Immature natural killer cell (primary cell): ENCODE measurements at regions not wholly inside any gene's neighbourhood (a gene's known extent, or its start where the extent isn't known, plus 50 kb on each side); places are given as distances from the start of the nearest gene placed in this dataset.

Source experiments
- DNase-seq, 3 donors: peaks; one replicate each; pipeline ENCODE4 v3.0.0; 2022; ENCODE audit warnings: mixed read lengths in 1 of 3
- H3K27ac Mint-ChIP-seq, 6 donors: one replicate each; pipeline ENCODE4 v1.8.0; 2020; ENCODE audit warnings: mixed read lengths in 6 of 6, mild to moderate bottlenecking in 5 of 6, inconsistent platforms in 4 of 6, moderate library complexity in 3 of 6
- H3K27me3 Mint-ChIP-seq, 3 donors: one replicate each; pipeline ENCODE4 v1.8.0; 2020 to 2021; ENCODE audit warnings: low read depth in 3 of 3, mild to moderate bottlenecking in 3 of 3, mixed read lengths in 3 of 3, moderate library complexity in 3 of 3, inconsistent platforms in 1 of 3
- H3K36me3 Mint-ChIP-seq, 3 donors: one replicate each; pipeline ENCODE4 v1.8.0; 2020; ENCODE audit warnings: mixed read lengths in 3 of 3, inconsistent platforms in 2 of 3, mild to moderate bottlenecking in 2 of 3
- H3K4me1 Mint-ChIP-seq, 2 donors: one replicate each; pipeline ENCODE4 v1.8.0; 2020; ENCODE audit warnings: inconsistent platforms in 2 of 2, mild to moderate bottlenecking in 2 of 2, mixed read lengths in 2 of 2, moderate library complexity in 1 of 2
- H3K4me3 Mint-ChIP-seq, 5 donors: one replicate each; pipeline ENCODE4 v1.8.0; 2020; ENCODE audit warnings: mild to moderate bottlenecking in 5 of 5, mixed read lengths in 5 of 5, inconsistent platforms in 3 of 5, moderate library complexity in 3 of 5
- H3K9me3 Mint-ChIP-seq, 6 donors: one replicate each; pipeline ENCODE4 v1.8.0; 2020; ENCODE audit warnings: mild to moderate bottlenecking in 6 of 6, mixed read lengths in 6 of 6, inconsistent platforms in 4 of 6, moderate library complexity in 3 of 6

GRCh38 chr3:147616998-147617619, 207.9 kb downstream of the ZIC1 start:
- no peaks in the 10 kb centered on the region for H3K4me1 Mint-ChIP-seq
- no peaks in the 10 kb centered on the region for H3K36me3 Mint-ChIP-seq
- no peak overlapping the region for H3K4me3 Mint-ChIP-seq
- DNase-seq: no peak
- H3K9me3 Mint-ChIP-seq: peaks cover 0 to 8% (median 2%) of the 10 kb centered on the region in 6 donors
- no peak overlapping the region for H3K27ac Mint-ChIP-seq
- H3K27me3 Mint-ChIP-seq: no peaks in the 10 kb centered on the region

DNA sequence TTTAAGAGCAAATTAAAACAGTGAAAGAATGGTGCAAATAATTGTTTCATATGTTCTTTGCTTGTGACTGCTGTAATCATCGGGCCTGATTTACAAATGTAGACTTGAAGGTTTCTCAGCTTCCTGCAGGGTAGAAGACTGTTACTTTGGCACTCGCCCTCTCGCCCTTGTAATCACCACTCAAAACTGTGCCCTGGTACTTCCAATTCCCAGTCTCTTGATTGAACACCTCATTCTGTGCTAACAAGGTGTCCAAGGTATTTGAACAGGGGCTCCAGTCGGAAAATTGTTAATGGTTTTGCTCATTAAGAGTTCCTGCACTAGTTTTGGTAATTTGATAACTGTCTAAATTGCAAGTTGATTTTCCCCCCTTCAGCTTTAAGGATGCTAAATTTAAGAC, 209.5 kb downstream of the ZIC1 start:
- Mint-ChIP-seq H3K9me3 (peaks cover 4 to 15% (median 9%) of the 10 kb centered on the region in 6 donors), H3K36me3 (peaks cover 0 to 4% (median 0%) of the 10 kb centered on the region in 3 donors), H3K4me1 (no peaks in the 10 kb centered on the region), H3K27ac (no peak overlapping the region), H3K4me3 (no peak overlapping the region), H3K27me3 (peaks cover 0 to under 1% (median 0%) of the 10 kb centered on the region in 3 donors)
- no peak for DNase-seq

GRCh38 chr3:147619921-147620560, 210.9 kb downstream of the ZIC1 start:
- DNase-seq: no peak
- Mint-ChIP-seq H3K36me3 (peaks cover 0 to 4% (median 0%) of the 10 kb centered on the region in 3 donors), H3K4me1 (no peaks in the 10 kb centered on the region), H3K4me3 (no peak overlapping the region), H3K9me3 (peaks cover 7 to 15% (median 9%) of the 10 kb centered on the region in 6 donors), H3K27ac (no peak overlapping the region), H3K27me3 (peaks cover 0 to 3% (median 0%) of the 10 kb centered on the region in 3 donors)

DNA sequence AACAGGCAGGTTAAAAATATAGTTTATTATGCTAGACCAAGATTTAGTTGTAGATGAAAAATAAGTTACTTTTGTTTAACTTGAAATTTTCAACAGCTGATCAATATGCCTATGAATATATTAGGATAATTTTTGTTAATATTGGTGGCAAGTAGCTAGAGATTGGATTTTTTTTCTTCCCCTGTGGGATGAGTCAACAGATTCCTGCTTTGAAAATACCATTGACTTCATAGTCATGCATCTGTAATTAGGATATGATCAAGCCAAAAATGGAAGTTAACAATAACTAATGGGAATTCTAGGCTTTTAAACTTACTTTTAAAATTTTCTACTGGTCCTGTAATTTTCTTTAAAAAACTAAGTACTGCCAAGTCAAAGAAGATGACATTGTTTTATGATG, 211.7 kb downstream of the ZIC1 start:
- no peaks in the 10 kb centered on the region for H3K4me1 Mint-ChIP-seq
- no peak overlapping the region for H3K27ac Mint-ChIP-seq
- peaks cover 0 to 4% (median 0%) of the 10 kb centered on the region in 3 donors for H3K36me3 Mint-ChIP-seq
- H3K27me3 Mint-ChIP-seq: peaks cover 0 to 3% (median 0%) of the 10 kb centered on the region in 3 donors
- peaks cover 7 to 16% (median 9%) of the 10 kb centered on the region in 6 donors for H3K9me3 Mint-ChIP-seq
- DNase-seq: no peak
- H3K4me3 Mint-ChIP-seq: no peak overlapping the region

GRCh38 chr3:147630921-147631415, 221.8 kb downstream of the ZIC1 start:
- H3K27me3 Mint-ChIP-seq: peaks cover 0 to 2% (median 0%) of the 10 kb centered on the region in 3 donors
- no peak for DNase-seq
- peaks cover 8 to 53% (median 10%) of the 10 kb centered on the region in 6 donors for H3K9me3 Mint-ChIP-seq
- no peak overlapping the region for H3K4me3 Mint-ChIP-seq
- no peaks in the 10 kb centered on the region for H3K4me1 Mint-ChIP-seq
- no peak overlapping the region for H3K27ac Mint-ChIP-seq
- H3K36me3 Mint-ChIP-seq: no peaks in the 10 kb centered on the region

- Mint-ChIP-seq H3K4me3 (no peak overlapping the region), H3K36me3 (peaks cover 0 to 4% (median 0%) of the 10 kb centered on the region in 3 donors), H3K27me3 (peaks cover 0 to 3% (median 0%) of the 10 kb centered on the region in 3 donors), H3K4me1 (no peaks in the 10 kb centered on the region), H3K27ac (no peak overlapping the region), H3K9me3 (peaks cover 9 to 36% (median 19%) of the 10 kb centered on the region in 6 donors)
- no peak for DNase-seq
Measured at GRCh38 chr3:147640781-147641180, 231.6 kb downstream of the ZIC1 start.

DNA sequence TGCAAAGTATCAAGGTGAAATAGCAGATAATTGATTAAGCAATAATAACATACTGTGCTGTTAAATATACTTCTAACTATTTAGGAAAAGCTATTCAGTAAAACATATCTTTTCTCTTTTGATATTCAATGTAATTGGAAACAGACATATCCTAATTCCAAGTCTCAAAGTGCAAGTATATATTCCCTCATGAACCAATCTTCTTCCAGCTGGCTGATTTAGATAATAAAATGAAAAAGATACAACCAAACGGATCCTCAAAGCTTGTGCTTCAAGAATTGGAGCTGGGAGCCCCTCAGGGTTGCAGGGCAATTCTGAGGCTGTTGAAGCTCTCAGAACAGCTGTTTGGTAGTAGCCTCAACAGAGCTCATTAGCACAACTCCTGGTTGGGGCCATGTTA, 236.6 kb downstream of the ZIC1 start:
- Mint-ChIP-seq H3K27me3 (peaks cover 0 to 2% (median 2%) of the 10 kb centered on the region in 3 donors), H3K9me3 (peaks cover 3 to 23% (median 11%) of the 10 kb centered on the region in 6 donors), H3K4me3 (no peak overlapping the region), H3K27ac (no peak overlapping the region), H3K4me1 (no peaks in the 10 kb centered on the region), H3K36me3 (no peaks in the 10 kb centered on the region)
- DNase-seq: no peak

DNA sequence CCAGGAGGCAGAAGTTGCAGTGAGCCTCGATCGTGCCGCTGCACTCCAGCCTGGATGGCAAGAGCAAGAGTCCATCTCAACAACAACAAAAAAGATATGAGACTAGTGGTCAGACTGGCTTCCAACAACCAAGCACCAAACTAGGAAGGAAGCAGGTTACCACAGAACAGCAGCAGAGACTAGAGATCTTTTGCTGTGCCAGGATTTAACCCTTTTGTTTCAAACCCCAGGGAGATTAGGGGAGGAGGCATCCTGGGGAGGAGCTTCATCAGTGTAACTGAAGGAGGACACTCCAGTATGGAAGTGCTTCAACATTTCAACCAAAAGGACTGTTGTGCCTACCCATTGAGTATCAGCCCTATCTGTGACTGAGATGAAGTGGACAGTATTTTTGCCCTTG, 240.3 kb downstream of the ZIC1 start:
- no peak for DNase-seq
- no peaks in the 10 kb centered on the region for H3K36me3 Mint-ChIP-seq
- H3K27ac Mint-ChIP-seq: no peak overlapping the region
- no peaks in the 10 kb centered on the region for H3K4me1 Mint-ChIP-seq
- H3K4me3 Mint-ChIP-seq: no peak overlapping the region
- peaks cover 8 to 32% (median 14%) of the 10 kb centered on the region in 6 donors for H3K9me3 Mint-ChIP-seq
- H3K27me3 Mint-ChIP-seq: peaks cover 0 to 2% (median 0%) of the 10 kb centered on the region in 3 donors

DNA sequence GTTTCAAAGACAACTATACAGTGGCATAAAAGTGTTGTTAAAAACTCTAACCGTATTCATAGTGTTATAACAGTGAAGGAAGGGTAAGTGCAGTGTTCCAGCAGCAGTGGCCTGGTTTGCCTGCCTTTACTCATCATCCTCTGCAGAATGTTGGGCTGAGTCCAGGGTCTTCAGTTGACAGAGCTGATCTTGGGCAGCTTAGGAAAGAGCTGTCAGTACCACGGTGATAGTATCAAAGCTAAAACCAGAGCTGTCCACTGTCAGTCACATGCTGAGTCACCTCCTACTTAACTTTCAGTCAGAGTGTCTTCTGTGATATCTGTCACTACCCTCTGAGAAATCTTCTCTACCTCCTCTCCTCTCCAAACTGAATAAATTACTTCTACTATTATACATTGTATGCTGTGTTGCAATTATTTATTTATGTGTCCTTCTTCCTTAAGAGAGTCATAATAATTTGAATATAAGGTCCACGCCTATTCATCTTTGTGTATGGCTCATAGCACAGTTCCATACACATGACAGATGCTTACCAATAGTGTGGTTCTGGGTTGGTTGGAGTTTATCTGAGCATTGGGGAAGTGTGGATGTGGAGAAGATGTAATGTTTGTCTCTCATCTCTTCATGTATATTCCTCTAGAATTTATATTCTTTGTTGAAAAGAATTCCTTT, 242.1 kb downstream of the ZIC1 start:
- Mint-ChIP-seq H3K36me3 (no peaks in the 10 kb centered on the region), H3K4me1 (no peaks in the 10 kb centered on the region), H3K27me3 (peaks cover 0 to 2% (median 0%) of the 10 kb centered on the region in 3 donors), H3K27ac (no peak overlapping the region), H3K9me3 (peaks cover 5 to 29% (median 13%) of the 10 kb centered on the region in 6 donors), H3K4me3 (no peak overlapping the region)
- no peak for DNase-seq

DNA sequence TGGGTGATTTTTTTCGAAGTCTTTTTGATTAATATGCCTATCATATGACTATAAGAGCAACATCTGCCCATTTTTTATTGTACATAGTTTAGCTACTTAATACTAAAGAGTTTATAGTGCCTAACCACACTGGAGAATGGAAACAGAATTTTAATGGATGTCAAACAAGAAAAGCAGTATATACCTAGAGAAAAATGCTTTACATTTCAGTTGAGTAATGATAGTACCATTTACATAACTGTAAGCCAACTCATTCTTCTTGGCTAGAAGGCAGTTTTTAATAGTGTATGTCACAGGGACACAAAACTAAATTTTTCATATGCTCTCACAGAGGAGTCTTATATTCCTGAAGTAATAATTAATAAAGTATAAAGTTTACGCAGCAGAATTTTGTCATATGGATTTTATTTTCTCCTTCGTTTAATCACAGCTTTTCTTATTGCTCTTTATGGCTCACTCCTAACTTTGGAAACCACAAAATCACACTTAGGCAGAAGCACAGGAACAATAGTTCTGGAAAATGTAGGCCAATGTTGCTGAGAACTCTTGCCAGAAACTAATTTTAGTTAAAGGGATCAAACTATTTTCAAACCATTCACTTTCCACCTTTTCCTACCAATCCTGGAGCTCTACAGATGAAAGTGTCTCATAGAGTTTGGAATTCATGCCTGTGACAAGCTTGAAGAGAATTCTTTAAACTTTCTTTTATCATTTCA, 243.6 kb downstream of the ZIC1 start:
- no peaks in the 10 kb centered on the region for H3K27me3 Mint-ChIP-seq
- peaks cover 2 to 28% (median 9%) of the 10 kb centered on the region in 6 donors for H3K9me3 Mint-ChIP-seq

DNA sequence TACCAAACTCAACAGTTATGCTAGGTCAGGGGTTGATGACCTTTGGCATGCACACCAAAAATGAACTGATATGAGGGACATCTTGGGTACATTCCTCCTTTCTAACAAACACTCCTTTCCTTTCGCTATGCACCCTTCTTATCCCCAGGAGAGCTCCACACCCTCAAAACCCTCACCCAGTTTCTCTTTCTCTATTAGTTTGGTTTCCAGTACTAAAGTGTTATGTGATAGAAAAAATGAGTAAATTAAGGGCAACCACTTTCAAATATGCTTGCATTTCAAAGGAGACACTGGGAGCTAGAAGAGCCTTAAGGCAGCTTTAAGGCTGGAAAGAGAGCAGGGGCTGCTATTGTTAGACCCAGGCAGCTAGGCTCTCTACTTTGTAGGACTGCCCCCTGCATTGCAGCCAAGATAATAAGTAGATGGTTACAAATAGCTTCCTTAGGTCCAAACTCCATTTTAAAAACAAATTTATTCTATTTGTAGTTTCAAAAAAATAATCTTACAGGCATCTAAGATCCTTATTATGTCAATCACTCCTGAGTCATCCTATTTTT, 244.3 kb downstream of the ZIC1 start:
- H3K4me3 Mint-ChIP-seq: no peak overlapping the region
- H3K9me3 Mint-ChIP-seq: peaks cover 2 to 24% (median 8%) of the 10 kb centered on the region in 6 donors
- no peaks in the 10 kb centered on the region for H3K27me3 Mint-ChIP-seq
- no peak overlapping the region for H3K27ac Mint-ChIP-seq
- no peaks in the 10 kb centered on the region for H3K36me3 Mint-ChIP-seq
- no peaks in the 10 kb centered on the region for H3K4me1 Mint-ChIP-seq
- DNase-seq: no peak

More for the DNA sequence above, 243.6 kb downstream of the ZIC1 start:
- H3K4me3 Mint-ChIP-seq: no peak overlapping the region
- no peaks in the 10 kb centered on the region for H3K36me3 Mint-ChIP-seq
- no peaks in the 10 kb centered on the region for H3K4me1 Mint-ChIP-seq
- DNase-seq: no peak
- no peak overlapping the region for H3K27ac Mint-ChIP-seq

DNA sequence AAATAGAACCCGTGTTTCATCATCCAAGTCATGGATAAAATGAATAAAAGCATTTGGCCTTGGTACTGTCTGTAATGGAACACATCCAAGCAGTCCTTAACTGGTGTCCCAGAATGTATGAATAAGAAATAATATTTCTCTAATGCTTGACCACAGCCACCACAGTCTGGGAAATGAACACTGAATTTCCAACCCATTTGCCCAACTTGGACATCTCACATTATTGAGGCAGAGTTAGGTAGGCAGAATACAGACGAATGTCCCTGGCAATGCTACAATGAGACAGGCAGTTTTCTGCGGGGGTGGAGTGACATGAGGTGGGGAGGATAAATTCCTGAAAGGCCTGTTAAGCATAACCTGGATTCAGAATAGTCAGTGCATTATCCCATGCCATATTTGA, 245.7 kb downstream of the ZIC1 start:
- no peaks in the 10 kb centered on the region for H3K27me3 Mint-ChIP-seq
- peaks cover 0 to 24% (median 11%) of the 10 kb centered on the region in 6 donors for H3K9me3 Mint-ChIP-seq
- no peak overlapping the region for H3K4me3 Mint-ChIP-seq
- H3K4me1 Mint-ChIP-seq: no peaks in the 10 kb centered on the region
- no peak overlapping the region for H3K27ac Mint-ChIP-seq
- no peak for DNase-seq
- H3K36me3 Mint-ChIP-seq: no peaks in the 10 kb centered on the region

GRCh38 chr3:147655236-147655635, 246.1 kb downstream of the ZIC1 start:
- no peaks in the 10 kb centered on the region for H3K27me3 Mint-ChIP-seq
- no peaks in the 10 kb centered on the region for H3K36me3 Mint-ChIP-seq
- H3K9me3 Mint-ChIP-seq: peaks cover 0 to 24% (median 11%) of the 10 kb centered on the region in 6 donors
- no peak for DNase-seq
- no peak overlapping the region for H3K4me3 Mint-ChIP-seq
- no peak overlapping the region for H3K27ac Mint-ChIP-seq
- H3K4me1 Mint-ChIP-seq: no peaks in the 10 kb centered on the region
